Hepatocyte (in vitro differentiated cells): ENCODE measurements at regions not wholly inside any gene's neighbourhood (a gene's known extent, or its start where the extent isn't known, plus 50 kb on each side); places are given as distances from the start of the nearest gene placed in this dataset.

Source experiments
- CTCF ChIP-seq: fragments of 200-600 bp; sonication (generic); IDR thresholded peaks from 2 replicates; pipeline ENCODE4 v1.5.1; 2016; ENCODE audit warnings: antibody characterized with exemption, mild to moderate bottlenecking; ENCODE audit not compliant: poor library complexity
- EZH2phosphoT487 ChIP-seq: fragments of 200-600 bp; sonication (generic); IDR thresholded peaks from one replicate; pipeline ENCODE4 v1.6.1; 2018; ENCODE audit warnings: antibody characterized with exemption, mild to moderate bottlenecking, low read depth, moderate library complexity; ENCODE audit not compliant: unreplicated experiment, severe bottlenecking

GRCh38 chr13:34207334-34207733 lies 389.4 kb downstream of the RFC3 start:
- TF ChIP-seq CTCF (no peak), EZH2phosphoT487 (no peak)
